Trophoblast cell (in vitro differentiated cells and primary cell): ENCODE measurements at regions not wholly inside any gene's neighbourhood (a gene's known extent, or its start where the extent isn't known, plus 50 kb on each side); places are given as distances from the start of the nearest gene placed in this dataset.

Experiments used
- DNase-seq, 2 donors: peaks; one replicate each; pipeline ENCODE4 v3.0.0-alpha.2; 2016
- H2AFZ ChIP-seq: 2 replicates; pipeline ENCODE4 v1.6.1; 2013; ENCODE audit warnings: low read length, moderate library complexity, mild to moderate bottlenecking; ENCODE audit not compliant: insufficient read depth, poor library complexity
- H2AK5ac ChIP-seq: 2 replicates; pipeline ENCODE4 v1.6.1; 2013; ENCODE audit warnings: mild to moderate bottlenecking, low read length
- H2BK120ac ChIP-seq: 2 replicates; pipeline ENCODE4 v1.6.1; 2013; ENCODE audit warnings: low read length, mild to moderate bottlenecking, moderate library complexity; ENCODE audit not compliant: insufficient read depth, poor library complexity
- H2BK12ac ChIP-seq: 2 replicates; pipeline ENCODE4 v1.6.1; 2013; ENCODE audit warnings: mild to moderate bottlenecking, low read length, moderate library complexity
- H2BK5ac ChIP-seq: 2 replicates; pipeline ENCODE4 v1.6.1; 2013; ENCODE audit warnings: low read length, low read depth, moderate library complexity, mild to moderate bottlenecking; ENCODE audit not compliant: poor library complexity
- H3K14ac ChIP-seq: 2 replicates; pipeline ENCODE4 v1.6.1; 2013; ENCODE audit warnings: mild to moderate bottlenecking, low read length
- H3K18ac ChIP-seq: 2 replicates; pipeline ENCODE4 v1.6.1; 2013; ENCODE audit warnings: mild to moderate bottlenecking, low read length
- H3K23ac ChIP-seq: 2 replicates; pipeline ENCODE4 v1.6.1; 2013; ENCODE audit warnings: low read length
- H3K27ac ChIP-seq: 2 replicates; pipeline ENCODE4 v1.5.1; 2013; ENCODE audit warnings: low read depth, mild to moderate bottlenecking, inconsistent platforms, low read length, moderate library complexity
- H3K27me3 ChIP-seq: 2 replicates; pipeline ENCODE4 v1.6.1; 2013; ENCODE audit warnings: inconsistent platforms, mild to moderate bottlenecking, low read length, moderate library complexity; ENCODE audit not compliant: insufficient read depth
- H3K36me3 ChIP-seq, 2 experiments: 1 replicate in 1 of 2; 2 replicates in 1 of 2; pipeline ENCODE4 v1.6.1; 2013; ENCODE audit warnings: low read length in 2 of 2, mild to moderate bottlenecking in 2 of 2, moderate library complexity in 1 of 2; ENCODE audit not compliant: insufficient read depth in 2 of 2, control insufficient read depth in 1 of 2
- H3K4ac ChIP-seq: 2 replicates; pipeline ENCODE4 v1.6.1; 2013; ENCODE audit warnings: low read depth, mild to moderate bottlenecking, low read length, moderate library complexity
- H3K4me1 ChIP-seq, 2 experiments: 1 replicate in 1 of 2; 2 replicates in 1 of 2; pipeline ENCODE4 v1.6.1; 2013; ENCODE audit warnings: low read length in 2 of 2, mild to moderate bottlenecking in 2 of 2, moderate library complexity in 1 of 2; ENCODE audit not compliant: insufficient read depth in 2 of 2, control insufficient read depth in 1 of 2
- H3K4me2 ChIP-seq: 2 replicates; pipeline ENCODE4 v1.6.1; 2013; ENCODE audit warnings: inconsistent platforms, mild to moderate bottlenecking, low read length, moderate library complexity
- H3K4me3 ChIP-seq: 2 replicates; pipeline ENCODE4 v1.5.1; 2013; ENCODE audit warnings: mild to moderate bottlenecking, low read depth, low read length, inconsistent platforms
- H3K79me1 ChIP-seq: one replicate; pipeline ENCODE4 v1.6.1; 2013; ENCODE audit warnings: low read length
- H3K79me2 ChIP-seq: 2 replicates; pipeline ENCODE4 v1.6.1; 2013; ENCODE audit warnings: low read length, mild to moderate bottlenecking; ENCODE audit not compliant: control insufficient read depth, insufficient read depth, poor library complexity
- H3K9ac ChIP-seq: 2 replicates; pipeline ENCODE4 v1.6.1; 2013; ENCODE audit warnings: mild to moderate bottlenecking, low read length
- H3K9me3 ChIP-seq: 2 replicates; pipeline ENCODE4 v1.6.1; 2013; ENCODE audit warnings: low read depth, mild to moderate bottlenecking, control low read depth, inconsistent platforms, low read length; ENCODE audit not compliant: insufficient read depth
- H4K12ac ChIP-seq: 2 replicates; pipeline ENCODE4 v1.6.1; 2013; ENCODE audit warnings: low read depth, mild to moderate bottlenecking, low read length, moderate library complexity
- H4K8ac ChIP-seq: 2 replicates; pipeline ENCODE4 v1.6.1; 2013; ENCODE audit warnings: low read depth, mild to moderate bottlenecking, low read length, moderate library complexity
- H4K91ac ChIP-seq: one replicate; pipeline ENCODE4 v1.6.1; 2013; ENCODE audit warnings: low read depth, mild to moderate bottlenecking, low read length, moderate library complexity
- WGBS: extraction: QIAGEN DNeasy Blood & Tissue Kit; methylation state at CpG from one replicate; pipeline ENCODE4 v1.1.7; 2013; ENCODE audit warnings: missing lambda C conversion rate; ENCODE audit not compliant: insufficient read length, insufficient coverage; ENCODE audit errors: extremely low coverage; 5-methylcytosine and 5-hydroxymethylcytosine counted together

GRCh38 chr11:22927793-22928192 lies 67.5 kb upstream of the CCDC179 start:
- no peak overlapping the region for H3K4me3 ChIP-seq
- no peak overlapping the region for H4K91ac ChIP-seq
- no peak overlapping the region for H3K23ac ChIP-seq
- no peak overlapping the region for H2BK12ac ChIP-seq
- DNase-seq, result no peak
- H2AK5ac ChIP-seq, result no peak overlapping the region
- H3K27ac ChIP-seq, result no peak overlapping the region
- no peaks in the 10 kb centered on the region for H3K79me2 ChIP-seq
- no peak overlapping the region for H2BK5ac ChIP-seq
- H3K4me2 ChIP-seq, result no peak overlapping the region
- H3K9ac ChIP-seq, result no peak overlapping the region
- H3K18ac ChIP-seq, result no peak overlapping the region
- no CpG with 5 or more reads among the region's 2 CpGs for WGBS
- H3K4me1 ChIP-seq, result no peaks in the 10 kb centered on the region
- no peaks in the 10 kb centered on the region for H3K27me3 ChIP-seq
- H4K12ac ChIP-seq, result no peak overlapping the region
- no peak overlapping the region for H3K4ac ChIP-seq
- no peak overlapping the region for H4K8ac ChIP-seq
- H2AFZ ChIP-seq, result no peak overlapping the region
- no peak overlapping the region for H3K14ac ChIP-seq
- H3K79me1 ChIP-seq, result no peaks in the 10 kb centered on the region
- no peak overlapping the region for H2BK120ac ChIP-seq
- H3K9me3 ChIP-seq, result no peaks in the 10 kb centered on the region
- no peaks in the 10 kb centered on the region for H3K36me3 ChIP-seq

GRCh38 chr11:22928207-22928917 lies 68.1 kb upstream of the CCDC179 start:
- no peak overlapping the region for H3K4me3 ChIP-seq
- no peak overlapping the region for H3K4ac ChIP-seq
- no peak overlapping the region for H2BK5ac ChIP-seq
- no CpG with 5 or more reads among the region's 5 CpGs for WGBS
- H2BK120ac ChIP-seq, result no peak overlapping the region
- no peaks in the 10 kb centered on the region for H3K79me1 ChIP-seq
- no peak overlapping the region for H2BK12ac ChIP-seq
- no peak overlapping the region for H3K4me2 ChIP-seq
- no peak overlapping the region for H3K27ac ChIP-seq
- no peak overlapping the region for H3K14ac ChIP-seq
- no peak overlapping the region for H2AFZ ChIP-seq
- no peak for DNase-seq
- H3K36me3 ChIP-seq, result no peaks in the 10 kb centered on the region
- no peak overlapping the region for H3K9ac ChIP-seq
- H3K9me3 ChIP-seq, result no peaks in the 10 kb centered on the region
- no peak overlapping the region for H3K18ac ChIP-seq
- no peak overlapping the region for H3K23ac ChIP-seq
- no peaks in the 10 kb centered on the region for H3K79me2 ChIP-seq
- H3K4me1 ChIP-seq, result no peaks in the 10 kb centered on the region
- no peak overlapping the region for H4K8ac ChIP-seq
- H4K91ac ChIP-seq, result no peak overlapping the region
- no peak overlapping the region for H2AK5ac ChIP-seq
- no peaks in the 10 kb centered on the region for H3K27me3 ChIP-seq
- no peak overlapping the region for H4K12ac ChIP-seq

- no peak overlapping the region for H3K23ac ChIP-seq
- no peaks in the 10 kb centered on the region for H3K79me2 ChIP-seq
- no peak overlapping the region for H2BK120ac ChIP-seq
- no peak overlapping the region for H2AK5ac ChIP-seq
- no peaks in the 10 kb centered on the region for H3K36me3 ChIP-seq
- no peak overlapping the region for H3K9ac ChIP-seq
- H3K18ac ChIP-seq, result no peak overlapping the region
- WGBS, result no CpG with 5 or more reads among the region's 5 CpGs
- H2AFZ ChIP-seq, result no peak overlapping the region
- H3K9me3 ChIP-seq, result no peaks in the 10 kb centered on the region
- H4K8ac ChIP-seq, result no peak overlapping the region
- H3K27ac ChIP-seq, result no peak overlapping the region
- no peaks in the 10 kb centered on the region for H3K4me1 ChIP-seq
- no peak overlapping the region for H3K14ac ChIP-seq
- H2BK12ac ChIP-seq, result no peak overlapping the region
- no peaks in the 10 kb centered on the region for H3K27me3 ChIP-seq
- H3K79me1 ChIP-seq, result no peaks in the 10 kb centered on the region
- no peak overlapping the region for H3K4me2 ChIP-seq
- H4K91ac ChIP-seq, result no peak overlapping the region
- no peak overlapping the region for H2BK5ac ChIP-seq
- H3K4ac ChIP-seq, result no peak overlapping the region
- H3K4me3 ChIP-seq, result no peak overlapping the region
- no peak overlapping the region for H4K12ac ChIP-seq
- DNase-seq, result no peak
Observed at GRCh38 chr11:22930816-22931594, 70.7 kb upstream of the CCDC179 start.

GRCh38 chr11:22938691-22939090 lies 78.4 kb upstream of the CCDC179 start:
- Histone ChIP-seq H4K8ac (no peak overlapping the region), H3K23ac (no peak overlapping the region), H3K27ac (no peak overlapping the region), H3K4me2 (no peak overlapping the region), H2BK5ac (no peak overlapping the region), H2BK120ac (no peak overlapping the region), H4K91ac (no peak overlapping the region), H2AK5ac (no peak overlapping the region), H3K4ac (no peak overlapping the region), H4K12ac (no peak overlapping the region), H3K4me1 (no peaks in the 10 kb centered on the region), H3K9ac (no peak overlapping the region), H3K79me1 (no peaks in the 10 kb centered on the region), H3K4me3 (no peak overlapping the region), H3K9me3 (peaks cover 2% of the 10 kb centered on the region), H3K18ac (no peak overlapping the region), H3K27me3 (no peaks in the 10 kb centered on the region), H2BK12ac (no peak overlapping the region), H3K14ac (no peak overlapping the region), H3K79me2 (no peaks in the 10 kb centered on the region), H2AFZ (no peak overlapping the region), H3K36me3 (no peaks in the 10 kb centered on the region)
- DNase-seq, result no peak
- WGBS, result no CpG with 5 or more reads among the region's 1 CpG
